ENCODE measurements at regions not wholly inside any gene's neighbourhood (a gene's known extent, or its start where the extent isn't known, plus 50 kb on each side); places are given as distances from the start of the nearest gene placed in this dataset.

GRCh38 chr1:214120191-214120590 lies 132.4 kb downstream of the PROX1 start:
- no peaks in the 10 kb centered on the region for H3K4me1 ChIP-seq
- TF ChIP-seq POLR2A (IDR thresholded peaks at IDR 0.05) = no peak
- TF ChIP-seq, protein P1, sequence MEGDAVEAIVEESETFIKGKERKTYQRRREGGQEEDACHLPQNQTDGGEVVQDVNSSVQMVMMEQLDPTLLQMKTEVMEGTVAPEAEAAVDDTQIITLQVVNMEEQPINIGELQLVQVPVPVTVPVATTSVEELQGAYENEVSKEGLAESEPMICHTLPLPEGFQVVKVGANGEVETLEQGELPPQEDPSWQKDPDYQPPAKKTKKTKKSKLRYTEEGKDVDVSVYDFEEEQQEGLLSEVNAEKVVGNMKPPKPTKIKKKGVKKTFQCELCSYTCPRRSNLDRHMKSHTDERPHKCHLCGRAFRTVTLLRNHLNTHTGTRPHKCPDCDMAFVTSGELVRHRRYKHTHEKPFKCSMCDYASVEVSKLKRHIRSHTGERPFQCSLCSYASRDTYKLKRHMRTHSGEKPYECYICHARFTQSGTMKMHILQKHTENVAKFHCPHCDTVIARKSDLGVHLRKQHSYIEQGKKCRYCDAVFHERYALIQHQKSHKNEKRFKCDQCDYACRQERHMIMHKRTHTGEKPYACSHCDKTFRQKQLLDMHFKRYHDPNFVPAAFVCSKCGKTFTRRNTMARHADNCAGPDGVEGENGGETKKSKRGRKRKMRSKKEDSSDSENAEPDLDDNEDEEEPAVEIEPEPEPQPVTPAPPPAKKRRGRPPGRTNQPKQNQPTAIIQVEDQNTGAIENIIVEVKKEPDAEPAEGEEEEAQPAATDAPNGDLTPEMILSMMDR (IDR thresholded peaks at IDR 0.05) = no peak
- no peak overlapping the region for H3K27ac ChIP-seq
- no peak for DNase-seq
- no peaks in the 10 kb centered on the region for H3K36me3 ChIP-seq
- H3K27me3 ChIP-seq = no peaks in the 10 kb centered on the region
- H3K4me3 ChIP-seq = no peak overlapping the region
- H3K9me3 ChIP-seq = peaks cover 0 to 12% (median 4%) of the 10 kb centered on the region in 4 donors

- Histone ChIP-seq H3K27me3 (no peaks in the 10 kb centered on the region), H3K27ac (no peak overlapping the region), H3K4me1 (no peaks in the 10 kb centered on the region), H3K9me3 (peaks cover 0 to 12% (median 4%) of the 10 kb centered on the region in 4 donors), H3K4me3 (no peak overlapping the region), H3K36me3 (no peaks in the 10 kb centered on the region)
- no peak for DNase-seq
- TF ChIP-seq, protein P1 (IDR thresholded peaks at IDR 0.05) = no peak
- no peak for TF ChIP-seq POLR2A (IDR thresholded peaks at IDR 0.05)
Measured at GRCh38 chr1:214120951-214121350, 133.2 kb downstream of the PROX1 start.

- no peak for DNase-seq
- H3K4me1 ChIP-seq = no peaks in the 10 kb centered on the region
- peaks cover 0 to 12% (median 4%) of the 10 kb centered on the region in 4 donors for H3K9me3 ChIP-seq
- H3K4me3 ChIP-seq = no peak overlapping the region
- H3K36me3 ChIP-seq = no peaks in the 10 kb centered on the region
- H3K27ac ChIP-seq = no peak overlapping the region
- no peaks in the 10 kb centered on the region for H3K27me3 ChIP-seq
- TF ChIP-seq, protein P1 (IDR thresholded peaks at IDR 0.05) = no peak
- no peak for TF ChIP-seq POLR2A (IDR thresholded peaks at IDR 0.05)
Measured at GRCh38 chr1:214122110-214122509, 134.3 kb downstream of the PROX1 start.

- H3K27me3 ChIP-seq = no peaks in the 10 kb centered on the region
- H3K4me1 ChIP-seq = no peaks in the 10 kb centered on the region
- DNase-seq = peak in 1 of 3 donors; percentile 56
- TF ChIP-seq, protein P1 (IDR thresholded peaks at IDR 0.05) = peak in 5 of 6 experiments; percentile 8 to 70 (median 66)
- no peak for TF ChIP-seq POLR2A (IDR thresholded peaks at IDR 0.05)
- H3K9me3 ChIP-seq = peaks cover 0 to 3% (median under 1%) of the 10 kb centered on the region in 4 donors
- H3K27ac ChIP-seq = no peak overlapping the region
- H3K4me3 ChIP-seq = no peak overlapping the region
- H3K36me3 ChIP-seq = no peaks in the 10 kb centered on the region
Measured at GRCh38 chr1:214123061-214123784, 135.4 kb downstream of the PROX1 start.

- H3K36me3 ChIP-seq = no peaks in the 10 kb centered on the region
- TF ChIP-seq POLR2A (IDR thresholded peaks at IDR 0.05) = no peak
- TF ChIP-seq, protein P1 (IDR thresholded peaks at IDR 0.05) = no peak
- H3K9me3 ChIP-seq = no peaks in the 10 kb centered on the region
- H3K4me3 ChIP-seq = no peak overlapping the region
- no peak for DNase-seq
- H3K27me3 ChIP-seq = no peaks in the 10 kb centered on the region
- no peaks in the 10 kb centered on the region for H3K4me1 ChIP-seq
- no peak overlapping the region for H3K27ac ChIP-seq
Measured at GRCh38 chr1:214124281-214124805, 136.6 kb downstream of the PROX1 start.

Measured in Peyer's patch (tissue), 4 donors.